ENCODE measurements at regions not wholly inside any gene's neighbourhood (a gene's known extent, or its start where the extent isn't known, plus 50 kb on each side); places are given as distances from the start of the nearest gene placed in this dataset.

DNA sequence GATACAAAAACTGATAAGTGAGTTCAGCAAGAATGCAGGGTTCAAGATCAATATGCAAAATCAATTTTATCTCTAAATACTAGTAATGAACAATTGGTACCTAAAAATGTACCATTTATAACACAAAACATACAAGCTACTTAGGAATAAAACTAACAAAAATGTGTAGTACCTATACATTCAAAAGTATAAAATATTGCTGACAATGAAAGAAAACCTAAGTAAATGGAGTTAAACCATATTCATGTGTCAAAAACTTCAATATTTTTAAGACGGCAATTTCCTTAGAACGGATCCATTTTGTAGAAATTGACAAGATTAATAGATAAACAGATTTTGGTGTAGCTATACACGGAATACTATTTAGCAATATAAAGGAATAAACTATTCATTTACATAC, 343.1 kb upstream of the CCDC54 start:
- TF ChIP-seq POLR2AphosphoS5 (IDR thresholded peaks at IDR 0.05; ENCODE audit: low read depth, low read length) (no peak), POLR2A (IDR thresholded peaks at IDR 0.05; ENCODE audit: low read depth, low read length) (no peak), TAF1 (IDR thresholded peaks at IDR 0.05; ENCODE audit: borderline replicate concordance, low read depth, low read length) (no peak)

Data from GM12892 (cell line).